ENCODE measurements at regions not wholly inside any gene's neighbourhood (a gene's known extent, or its start where the extent isn't known, plus 50 kb on each side); places are given as distances from the start of the nearest gene placed in this dataset.

DNA sequence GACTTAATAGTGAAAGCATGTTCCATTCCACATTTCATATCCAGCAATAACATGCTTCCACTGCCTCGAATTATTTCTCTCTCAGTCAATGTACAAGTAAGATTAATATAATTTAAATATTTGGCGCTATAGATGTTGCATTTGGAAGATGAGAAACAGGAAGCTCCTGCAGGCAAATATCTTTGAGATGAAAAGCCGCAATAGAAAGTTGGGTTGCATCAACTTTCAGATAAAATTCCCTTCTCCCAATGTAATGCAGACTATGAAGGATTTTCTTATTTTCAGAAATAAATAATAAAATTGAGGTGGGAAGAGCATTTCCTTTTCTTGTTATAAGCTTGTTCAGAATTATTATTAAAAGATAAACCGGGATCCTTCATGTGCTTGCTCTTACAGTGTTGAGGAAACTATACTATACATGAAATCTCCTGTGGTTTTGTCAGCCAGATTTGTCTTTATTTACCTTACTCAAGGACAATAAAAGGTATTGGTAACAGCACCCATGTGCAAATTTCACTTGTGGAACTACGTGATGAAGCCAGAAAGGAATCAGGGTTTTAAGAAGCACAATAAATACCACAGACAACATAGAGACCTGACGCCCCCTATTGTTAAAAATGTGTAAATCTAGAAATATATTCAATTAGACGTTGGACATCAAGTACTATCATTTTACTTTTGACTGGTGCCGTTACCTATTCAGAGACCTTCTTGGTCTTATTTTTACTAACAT, 307.0 kb downstream of the ARPP21 start:
- in situ Hi-C loops (cut with HindIII; ENCODE audit: low sequenced_read_pairs) = no loop called here

DNA sequence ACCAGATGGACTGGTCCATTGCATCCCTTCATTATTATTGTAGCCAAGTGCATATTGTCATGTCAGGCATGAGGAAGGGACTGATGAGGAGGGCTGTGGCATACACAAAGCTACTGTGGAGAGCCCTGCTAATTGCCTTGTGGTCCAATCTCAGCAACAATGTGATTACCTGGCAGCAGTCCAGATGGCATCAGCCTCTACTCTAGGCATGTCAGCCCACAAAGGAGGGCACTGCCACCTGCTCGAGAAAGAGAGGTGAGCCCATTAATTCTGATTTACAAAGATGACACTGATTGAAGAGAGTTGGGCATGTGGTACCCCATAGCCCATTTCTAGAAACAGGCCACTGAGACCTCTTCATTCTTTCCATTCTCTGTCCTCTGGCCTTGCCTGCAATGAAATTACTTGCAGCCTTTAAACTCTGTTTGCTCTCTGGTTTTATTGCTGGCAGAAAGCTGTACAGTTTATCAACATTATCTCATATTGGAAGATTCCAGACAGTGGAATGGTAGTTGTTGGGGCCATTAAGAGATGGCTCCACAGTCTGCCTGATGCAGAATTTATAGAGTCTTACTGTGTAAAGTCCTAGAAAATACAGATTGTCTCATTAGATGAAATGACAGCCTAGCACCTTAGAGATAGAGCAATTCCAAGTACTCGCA, 307.7 kb downstream of the ARPP21 start:
- in situ Hi-C loops (cut with HindIII; ENCODE audit: low sequenced_read_pairs) = no loop called here

DNA sequence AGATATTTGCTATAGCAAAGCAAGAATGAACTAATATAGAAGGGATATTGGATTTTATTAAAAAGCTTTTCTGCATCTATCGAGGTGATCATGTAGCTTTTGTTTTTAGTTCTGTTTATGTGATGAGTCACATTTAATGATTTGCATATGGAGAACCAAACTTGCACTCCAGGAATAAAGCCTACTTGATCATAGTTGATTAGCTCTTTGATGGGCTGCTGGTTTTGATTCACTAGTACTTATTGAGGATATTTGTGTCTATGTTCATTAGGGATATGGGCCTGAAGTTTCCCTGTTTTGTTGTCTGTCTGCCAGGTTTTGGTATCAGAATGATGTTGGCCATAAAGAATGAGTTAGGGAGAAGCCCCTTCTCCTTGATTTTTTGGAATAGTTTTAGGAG, 310.7 kb downstream of the ARPP21 start:
- in situ Hi-C loops (cut with HindIII; ENCODE audit: low sequenced_read_pairs) = loop anchor here (5.0 kb wide), 1 partner anchor 762 kb away; no protein-coding TSS in a partner anchor

DNA sequence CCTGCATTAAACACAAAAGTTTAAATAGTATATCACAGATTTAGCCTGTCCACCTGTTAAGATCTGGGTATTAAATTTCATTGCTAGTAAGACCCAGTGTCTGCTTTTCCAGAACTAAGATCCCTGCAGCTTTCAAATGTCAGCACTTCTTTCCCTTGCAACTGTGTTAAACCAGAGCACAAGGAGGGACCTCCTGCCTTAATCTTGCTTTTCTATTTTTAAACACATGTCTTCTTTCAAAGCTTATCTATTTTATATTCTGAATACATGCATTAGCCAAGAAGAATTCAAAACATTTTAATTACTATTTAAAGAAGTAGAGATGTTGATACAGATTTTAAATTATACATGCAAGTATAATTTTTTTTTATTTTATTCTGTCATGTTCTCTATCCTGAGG, 315.1 kb downstream of the ARPP21 start:
- in situ Hi-C loops (cut with HindIII; ENCODE audit: low sequenced_read_pairs) = loop anchor here (5.0 kb wide), 1 partner anchor 758 kb away; no protein-coding TSS in a partner anchor

DNA sequence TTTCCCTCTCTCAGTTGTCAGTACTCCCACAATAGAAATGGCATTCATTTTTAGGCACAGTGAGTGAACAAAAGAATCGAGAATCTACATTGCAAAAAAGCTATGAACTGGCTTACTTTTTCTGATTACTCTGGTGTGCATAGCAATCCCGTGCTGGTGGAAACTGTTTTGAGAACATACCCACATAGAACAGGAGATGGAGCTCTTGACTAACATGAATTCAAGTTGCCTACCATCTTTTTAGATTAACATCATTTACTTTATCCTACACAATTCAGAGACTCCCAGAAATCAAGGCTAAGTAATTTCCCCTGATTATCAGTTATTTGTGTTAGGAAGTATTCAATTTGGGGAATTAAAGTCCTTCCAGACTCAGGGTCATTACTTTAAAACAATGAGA, 326.6 kb downstream of the ARPP21 start:
- in situ Hi-C loops (cut with HindIII; ENCODE audit: low sequenced_read_pairs) = no loop called here

DNA sequence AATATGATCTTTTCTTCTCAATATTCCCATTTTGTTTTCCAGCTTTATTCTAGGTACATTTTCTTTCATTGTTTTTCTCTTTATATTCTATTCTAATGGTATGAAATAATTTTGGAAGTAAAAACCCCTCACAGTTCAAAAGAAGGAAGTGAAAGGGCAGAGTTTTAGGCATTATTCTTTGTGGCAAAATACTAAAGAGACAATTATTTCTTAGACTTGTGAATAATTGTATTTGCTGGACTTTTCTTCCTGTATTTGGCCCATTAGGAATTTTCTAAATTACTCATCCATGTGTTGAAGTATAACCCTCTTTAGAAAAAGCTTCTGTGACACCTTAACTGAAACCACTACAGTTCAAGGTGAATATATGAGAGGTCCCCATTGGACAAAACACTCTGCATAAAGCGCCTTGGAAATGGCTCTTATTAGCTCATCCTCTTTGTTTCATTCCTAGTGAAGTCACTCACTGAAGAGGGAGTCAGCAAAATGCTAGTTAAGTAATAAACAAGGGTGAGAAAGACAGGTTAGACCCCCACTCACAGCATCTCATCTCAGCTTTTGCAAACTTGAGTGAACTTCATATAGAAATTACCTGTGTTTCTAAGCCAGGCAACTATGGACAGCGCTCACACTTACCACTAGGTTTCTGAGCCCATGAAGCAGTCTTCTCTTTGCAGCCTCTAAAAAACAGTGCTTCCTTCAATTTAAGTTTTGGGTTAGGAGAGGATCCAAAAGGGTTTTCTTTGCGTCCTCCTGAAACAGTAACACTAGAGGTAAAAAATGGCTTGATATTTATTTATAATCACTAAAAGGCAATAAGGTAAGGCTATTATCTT, 327.5 kb downstream of the ARPP21 start:
- in situ Hi-C loops (cut with HindIII; ENCODE audit: low sequenced_read_pairs) = no loop called here

DNA sequence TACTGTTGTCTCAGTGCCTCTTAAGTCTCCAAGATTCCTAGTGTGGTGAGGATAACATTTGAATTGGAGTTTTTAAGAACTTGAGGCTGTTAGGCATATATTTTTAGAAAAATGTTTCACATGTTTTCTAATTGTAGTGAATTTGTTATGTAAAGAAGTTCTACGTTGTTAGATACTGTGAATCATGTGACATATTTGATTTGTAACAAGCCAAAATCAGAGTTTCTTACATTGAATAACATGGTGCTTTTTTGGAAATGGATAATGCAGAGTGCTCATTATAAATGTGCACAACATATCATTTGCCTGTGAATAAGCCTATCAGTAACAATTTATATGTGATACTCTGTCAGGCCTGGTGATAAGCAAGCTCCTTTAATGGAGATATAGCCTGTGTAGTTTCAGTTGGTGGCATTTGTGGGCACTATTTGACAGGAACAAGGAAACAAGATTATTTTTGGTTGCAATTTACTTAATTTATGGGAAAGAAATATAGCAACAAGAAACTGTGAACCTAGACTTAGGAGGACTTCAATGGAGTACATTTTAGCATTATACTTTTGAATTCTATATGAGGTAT, 328.8 kb downstream of the ARPP21 start:
- in situ Hi-C loops (cut with HindIII; ENCODE audit: low sequenced_read_pairs) = no loop called here

DNA sequence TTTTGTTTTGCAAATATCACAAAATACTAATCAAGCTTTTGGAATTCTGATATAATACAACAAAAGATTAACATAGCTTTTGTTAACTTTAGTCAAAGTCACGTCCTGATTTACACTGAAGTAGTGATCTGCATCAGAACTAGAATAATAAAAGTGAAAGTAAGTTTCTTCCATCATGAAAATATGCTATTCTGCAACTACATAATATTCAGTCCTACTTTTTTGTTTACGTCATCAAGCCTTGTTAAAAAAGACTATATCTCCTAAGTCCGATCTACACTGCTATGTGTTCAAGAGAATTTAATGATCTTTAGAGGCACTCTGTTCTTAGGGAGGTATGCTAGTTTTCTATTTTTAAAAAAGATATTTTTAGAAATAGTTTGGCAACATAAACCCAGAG, 330.1 kb downstream of the ARPP21 start:
- in situ Hi-C loops (cut with HindIII; ENCODE audit: low sequenced_read_pairs) = no loop called here

DNA sequence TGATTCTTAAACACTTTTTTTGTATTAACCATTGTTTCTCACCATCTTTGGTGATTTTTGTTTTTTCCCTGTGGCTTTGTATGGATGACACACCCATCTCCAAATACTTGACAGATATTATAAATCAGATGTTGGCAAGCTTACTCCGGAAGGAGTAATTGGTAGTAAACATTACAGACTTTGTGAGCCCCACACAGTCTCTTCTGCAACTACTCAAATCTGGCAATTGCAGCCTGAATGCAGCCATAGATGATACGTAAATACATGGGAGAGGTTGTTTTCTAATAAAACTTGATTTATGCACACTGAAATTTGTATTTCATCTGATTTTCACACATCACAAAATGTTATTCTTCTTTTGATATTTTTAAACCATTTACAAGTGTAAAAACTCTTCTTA, 331.5 kb downstream of the ARPP21 start:
- in situ Hi-C loops (cut with HindIII; ENCODE audit: low sequenced_read_pairs) = no loop called here

DNA sequence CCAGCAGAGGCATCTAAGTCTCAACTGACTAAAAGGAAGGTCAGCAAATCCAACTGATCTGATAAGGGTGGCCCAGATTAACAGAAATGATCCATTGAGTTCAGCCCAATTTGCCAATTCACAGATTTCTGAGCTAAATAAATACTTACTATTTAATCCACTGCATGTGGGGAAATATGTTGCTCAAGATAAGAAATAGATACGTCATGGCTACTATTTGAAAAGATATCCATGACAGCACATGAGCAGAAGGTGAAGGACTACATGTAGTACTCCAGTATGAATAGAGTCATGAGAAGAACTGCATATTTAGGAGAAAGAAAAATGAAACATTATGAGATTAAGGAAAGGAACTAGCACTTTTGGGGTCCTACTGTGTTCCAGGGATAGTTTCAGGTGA, 332.4 kb downstream of the ARPP21 start:
- in situ Hi-C loops (cut with HindIII; ENCODE audit: low sequenced_read_pairs) = no loop called here

DNA sequence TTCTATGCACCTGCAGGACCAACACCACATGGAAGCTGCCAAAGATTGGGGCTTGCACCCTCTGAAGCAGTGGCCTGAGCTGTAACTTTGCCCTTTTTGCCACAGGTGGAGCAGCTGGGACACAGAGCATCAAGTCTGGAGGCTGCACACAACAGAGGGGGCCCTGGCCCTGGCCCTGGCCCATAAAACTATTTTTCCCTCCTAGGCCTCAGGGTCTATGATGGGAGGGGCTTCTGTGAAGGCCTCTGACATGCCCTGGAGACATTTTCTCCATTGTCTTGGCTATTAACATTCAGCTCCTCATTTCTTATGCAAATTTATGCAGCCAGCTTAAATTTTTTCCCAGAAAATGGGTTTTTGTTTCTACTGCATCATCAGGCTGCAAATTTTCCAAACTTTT, 335.5 kb downstream of the ARPP21 start:
- in situ Hi-C loops (cut with HindIII; ENCODE audit: low sequenced_read_pairs) = no loop called here

DNA sequence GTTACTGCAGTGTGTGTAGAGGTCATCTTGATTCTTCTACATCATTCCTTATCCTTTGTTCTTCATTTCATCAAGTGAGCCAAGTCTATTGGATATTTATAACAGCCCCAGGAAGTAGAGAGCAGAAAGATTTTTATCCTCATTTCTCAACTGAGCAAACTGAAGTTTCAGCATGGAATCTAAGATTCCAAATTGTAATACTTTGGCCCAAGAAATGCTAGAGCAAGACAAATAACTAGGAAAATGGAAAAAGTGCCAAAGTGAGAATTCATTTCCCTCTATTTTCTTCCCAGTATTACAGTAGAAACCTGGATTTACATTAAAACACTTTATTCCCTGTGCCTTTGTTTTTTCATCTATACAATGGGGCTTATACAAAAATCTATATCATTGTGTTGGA, 346.8 kb downstream of the ARPP21 start:
- in situ Hi-C loops (cut with HindIII; ENCODE audit: low sequenced_read_pairs) = no loop called here

DNA sequence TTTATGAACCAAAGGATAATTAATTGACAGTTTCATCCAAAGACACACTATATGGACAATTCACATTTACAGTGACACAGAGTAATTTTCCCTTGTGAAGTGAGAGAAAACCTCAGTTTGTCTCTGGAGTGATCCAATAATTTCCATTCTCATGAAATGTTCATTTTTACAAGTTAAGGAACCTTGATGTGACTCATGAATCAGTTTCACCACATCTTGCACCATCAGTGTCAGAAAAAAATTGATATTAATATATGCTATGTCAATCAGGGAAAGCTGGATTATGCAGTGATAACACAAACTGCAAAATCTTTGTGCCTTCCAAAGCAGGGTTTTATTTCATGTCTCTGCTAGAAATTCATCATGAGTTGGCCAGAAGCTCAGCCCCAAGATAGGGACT, 348.1 kb downstream of the ARPP21 start:
- in situ Hi-C loops (cut with HindIII; ENCODE audit: low sequenced_read_pairs) = no loop called here

DNA sequence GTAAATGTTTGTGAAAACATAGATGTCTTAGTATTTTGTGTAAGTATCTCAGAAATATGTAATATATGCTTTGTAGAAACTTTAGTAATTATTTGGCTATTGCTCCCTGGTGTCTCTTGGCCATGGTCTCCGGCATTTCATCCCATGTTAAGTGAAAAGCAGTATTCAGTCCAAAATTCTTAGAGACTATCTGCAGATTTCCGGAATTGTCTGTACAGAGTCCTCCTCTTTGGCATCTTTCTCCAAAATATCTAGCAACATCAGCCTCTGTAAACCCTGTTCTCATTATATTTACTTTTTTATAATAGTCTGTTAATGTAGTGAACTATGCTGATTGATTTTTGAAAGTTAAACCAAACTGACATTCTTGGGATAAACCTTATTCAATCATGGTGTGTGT, 352.7 kb downstream of the ARPP21 start:
- in situ Hi-C loops (cut with HindIII; ENCODE audit: low sequenced_read_pairs) = no loop called here

DNA sequence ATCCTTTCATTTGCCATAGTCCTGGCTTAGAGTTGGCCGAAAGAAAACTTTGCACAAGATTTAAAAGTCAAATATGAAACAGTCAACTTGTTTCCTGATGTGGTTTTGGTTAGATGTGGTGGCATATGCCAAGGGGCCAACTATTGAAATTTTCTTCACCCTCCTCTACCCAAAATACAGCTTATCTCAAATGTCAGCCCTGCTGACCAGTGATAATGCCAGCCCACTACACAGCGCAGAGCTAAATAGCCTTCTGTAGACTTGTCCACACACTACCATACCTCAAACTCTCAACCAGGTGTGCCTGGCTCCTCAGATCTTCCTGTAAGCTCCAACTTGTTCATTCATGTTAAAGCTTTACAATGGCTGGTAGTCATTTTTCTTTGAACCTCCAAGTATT, 368.5 kb upstream of the STAC start:
- in situ Hi-C loops (cut with HindIII; ENCODE audit: low sequenced_read_pairs) = no loop called here

DNA sequence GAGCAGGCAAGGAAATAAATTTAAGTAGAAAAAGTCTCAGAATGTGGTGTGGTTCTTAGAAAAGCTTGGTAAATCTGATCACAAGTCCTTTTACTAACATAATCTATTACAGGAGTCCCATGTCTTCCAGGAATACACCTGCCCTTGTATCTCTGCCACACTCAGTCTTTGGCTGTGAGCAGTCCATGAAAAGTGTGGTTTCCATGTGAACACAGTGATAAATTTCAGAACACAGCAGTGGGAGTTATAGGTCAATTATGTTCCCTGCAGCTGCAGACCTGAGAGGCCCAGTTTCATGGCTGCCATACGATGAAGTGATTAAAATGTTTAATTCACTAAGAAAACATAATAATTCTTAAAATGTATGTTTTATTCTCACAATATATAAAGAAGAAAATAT, 366.9 kb upstream of the STAC start:
- in situ Hi-C loops (cut with HindIII; ENCODE audit: low sequenced_read_pairs) = no loop called here

DNA sequence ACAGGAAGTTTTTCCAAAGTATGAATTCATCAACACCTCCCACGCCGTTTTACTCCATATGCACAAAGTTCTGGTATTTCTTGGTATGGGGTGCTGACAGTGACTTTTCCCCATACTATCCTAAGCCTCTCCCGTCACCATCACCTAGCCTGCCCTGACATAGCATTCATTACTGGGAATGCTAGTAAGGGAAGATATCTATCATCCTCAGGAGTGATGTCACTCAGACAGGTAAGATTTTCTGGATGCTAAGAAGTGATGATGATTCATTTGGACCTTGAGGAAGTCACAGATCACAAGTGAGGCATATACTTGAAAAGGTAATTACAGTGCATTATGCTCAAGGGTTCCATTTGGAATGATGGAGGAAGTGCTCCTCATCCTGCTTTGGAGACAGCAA, 355.1 kb upstream of the STAC start:
- in situ Hi-C loops (cut with HindIII; ENCODE audit: low sequenced_read_pairs) = no loop called here

DNA sequence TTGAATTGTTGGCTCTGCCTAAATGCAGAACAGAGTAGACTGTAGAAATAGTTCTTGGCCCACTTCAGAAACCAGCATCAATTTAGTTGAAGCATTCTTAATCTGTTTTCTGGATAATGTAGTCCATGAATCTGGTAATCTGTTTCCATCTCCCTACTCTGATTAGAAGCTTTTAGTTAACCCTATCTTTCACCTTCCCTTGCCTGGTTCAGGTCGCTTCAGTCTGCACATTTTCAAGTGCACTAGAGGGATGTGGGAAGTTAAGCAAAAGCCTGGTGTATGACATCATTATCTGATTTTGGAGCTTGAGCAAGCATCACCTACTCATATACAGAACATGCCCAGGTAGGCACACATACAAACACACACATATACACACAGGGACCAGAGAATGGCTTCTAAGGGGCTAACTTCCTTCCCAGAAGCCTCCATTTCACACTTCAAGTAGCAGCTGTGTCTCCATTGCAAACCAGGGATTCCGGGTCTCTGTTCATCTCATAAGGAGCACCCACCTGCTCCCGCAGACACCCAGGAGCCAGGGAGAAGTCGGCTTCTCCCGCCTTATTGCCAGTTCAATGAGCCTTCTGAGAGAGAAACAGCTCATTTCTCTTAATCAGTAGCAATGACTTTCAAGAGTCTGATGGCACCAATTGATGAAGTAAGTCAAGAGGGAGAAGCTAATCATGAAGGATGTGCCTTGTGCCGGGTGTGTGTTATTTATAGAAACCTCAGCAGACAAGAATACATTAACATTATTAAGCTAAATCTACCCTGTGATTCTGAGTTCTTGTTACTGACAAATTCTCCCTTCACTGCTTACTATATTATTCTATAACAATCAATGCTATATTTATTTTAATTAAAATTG, 347.9 kb upstream of the STAC start:
- in situ Hi-C loops (cut with HindIII; ENCODE audit: low sequenced_read_pairs) = no loop called here

DNA sequence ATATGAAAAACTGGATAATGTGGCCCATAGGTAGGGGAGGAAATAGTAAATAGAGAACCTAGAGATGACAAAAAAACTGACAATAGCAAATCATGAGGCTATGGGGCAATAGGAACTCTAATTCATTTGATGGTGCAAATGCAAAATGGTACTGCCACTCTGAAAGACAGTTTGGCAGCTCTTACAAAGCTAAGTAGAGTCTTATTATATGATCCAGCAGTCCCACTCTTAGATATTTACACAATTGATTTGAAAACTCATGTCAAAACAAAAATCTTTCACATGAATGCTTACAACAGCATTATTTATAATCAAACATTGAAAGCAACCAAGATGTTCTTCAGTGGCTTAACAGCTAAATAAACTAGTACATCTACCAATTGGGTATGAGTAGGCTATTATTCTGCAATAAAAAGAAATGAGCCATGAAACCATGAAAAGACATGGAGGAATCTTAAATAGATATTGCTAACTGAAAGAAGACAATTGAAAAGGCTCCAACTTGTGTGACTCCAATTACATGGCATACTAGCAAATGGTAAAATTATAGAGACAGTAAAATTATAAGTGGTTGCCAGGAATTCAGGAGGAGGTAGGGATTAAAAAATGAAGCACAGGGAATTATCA, 321.8 kb upstream of the STAC start:
- in situ Hi-C loops (cut with HindIII; ENCODE audit: low sequenced_read_pairs) = no loop called here

DNA sequence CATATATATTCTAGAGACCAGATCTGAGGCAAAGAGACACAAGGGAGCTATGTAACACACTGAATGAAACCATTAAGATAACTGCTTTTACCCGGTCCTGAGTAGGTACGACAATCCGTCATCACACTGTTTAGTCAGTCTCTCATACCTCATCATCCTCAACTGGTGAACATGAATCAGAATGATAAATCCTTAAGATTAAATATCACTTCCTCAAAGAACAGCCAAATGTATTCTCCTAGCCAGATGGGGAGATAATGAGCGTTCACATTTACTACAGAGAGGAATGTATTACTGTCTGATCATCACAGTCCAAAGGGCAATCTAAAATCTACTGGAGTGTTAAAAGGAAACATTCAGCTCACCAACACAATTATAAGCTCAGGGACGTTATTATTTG, 319.4 kb upstream of the STAC start:
- in situ Hi-C loops (cut with HindIII; ENCODE audit: low sequenced_read_pairs) = no loop called here
